WI38 (cell line): ENCODE measurements at regions not wholly inside any gene's neighbourhood (a gene's known extent, or its start where the extent isn't known, plus 50 kb on each side); places are given as distances from the start of the nearest gene placed in this dataset.

ENCODE experiments used
- H3K4me3 ChIP-seq: 2 replicates; pipeline ENCODE4 v1.5.1; 2011; ENCODE audit warnings: low read depth, mild to moderate bottlenecking, control low read depth, low read length
- CTCF ChIP-seq: IDR thresholded peaks from 2 replicates; pipeline ENCODE4 v1.5.1; 2012; ENCODE audit warnings: low read depth, mild to moderate bottlenecking, control low read depth, low read length

GRCh38 chr11:110038201-110038600 is 55.0 kb upstream of the ZC3H12C start:
- H3K4me3 ChIP-seq = no peak overlapping the region
- TF ChIP-seq CTCF = no peak
